Middle frontal gyrus (tissue), 1 donor: ENCODE measurements at regions not wholly inside any gene's neighbourhood (a gene's known extent, or its start where the extent isn't known, plus 50 kb on each side); places are given as distances from the start of the nearest gene placed in this dataset.

Experiments used
- DNase-seq: peaks from one replicate; pipeline ENCODE4 v3.0.0-alpha.2; 2015; ENCODE audit warnings: low spot score; ENCODE audit errors: extremely low spot score

DNA sequence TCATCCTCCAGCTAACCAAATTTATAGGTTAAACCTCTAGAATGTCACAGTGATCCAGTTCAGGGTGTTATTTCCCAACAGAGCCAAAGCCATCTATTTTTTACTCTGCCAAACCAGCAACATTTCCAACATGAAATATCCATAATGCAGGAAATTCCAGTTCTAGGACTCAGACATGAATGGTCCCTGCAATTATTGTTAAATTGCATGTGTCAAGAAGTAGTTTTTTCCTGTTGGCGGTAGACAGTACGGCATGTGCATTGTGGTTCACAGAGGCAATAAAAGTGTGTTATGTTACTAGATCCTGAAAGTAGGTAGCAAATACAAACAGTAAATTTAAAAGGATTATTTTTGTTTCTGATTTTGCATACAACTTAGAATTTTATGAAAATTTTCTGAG, 215.7 kb upstream of the THBS1 start:
- no peak for DNase-seq

DNA sequence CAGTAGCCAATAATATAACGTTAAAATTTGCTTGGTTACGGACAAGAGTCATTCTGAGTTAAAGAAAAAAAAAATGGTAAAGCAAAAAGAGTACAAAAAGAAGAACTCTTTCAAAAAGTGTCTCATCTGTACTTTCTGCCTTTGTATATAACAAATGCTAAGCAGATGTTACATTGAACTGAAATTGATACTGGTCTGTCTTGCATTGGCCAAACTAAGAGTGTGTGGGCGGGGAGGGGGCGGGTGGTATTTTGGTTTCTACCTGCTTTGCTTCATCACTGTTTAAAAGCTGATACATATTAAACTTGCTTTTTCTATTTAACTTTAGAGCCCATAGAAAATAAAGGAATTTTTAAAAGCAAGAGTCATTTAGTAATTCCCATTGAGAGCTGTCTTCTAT, 215.0 kb upstream of the THBS1 start:
- DNase-seq = no peak

GRCh38 chr15:39367596-39367995, 213.3 kb upstream of the THBS1 start:
- DNase-seq = no peak

DNA sequence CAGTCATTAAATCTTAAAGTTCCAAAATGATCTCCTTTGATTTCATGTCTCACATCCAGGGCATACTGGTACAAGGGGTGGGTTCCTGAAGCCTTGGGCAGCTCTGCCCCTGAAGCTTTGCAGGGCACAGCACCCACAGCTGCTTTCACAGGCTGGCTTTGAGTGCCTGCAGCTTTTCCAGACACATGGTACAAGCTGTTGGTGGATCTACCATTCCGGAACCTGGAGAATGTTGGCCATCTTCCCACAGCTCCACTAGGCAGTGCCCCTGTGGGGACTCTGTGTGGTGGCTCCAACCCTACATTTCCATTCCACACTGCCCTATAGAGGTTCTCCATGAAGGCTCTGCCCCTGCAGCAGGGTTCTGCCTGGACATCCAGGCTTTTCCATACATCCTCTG, 211.1 kb upstream of the THBS1 start:
- DNase-seq = no peak

- DNase-seq = no peak
These were observed 204.4 kb upstream of the THBS1 start for GRCh38 chr15:39376371-39376909.

DNA sequence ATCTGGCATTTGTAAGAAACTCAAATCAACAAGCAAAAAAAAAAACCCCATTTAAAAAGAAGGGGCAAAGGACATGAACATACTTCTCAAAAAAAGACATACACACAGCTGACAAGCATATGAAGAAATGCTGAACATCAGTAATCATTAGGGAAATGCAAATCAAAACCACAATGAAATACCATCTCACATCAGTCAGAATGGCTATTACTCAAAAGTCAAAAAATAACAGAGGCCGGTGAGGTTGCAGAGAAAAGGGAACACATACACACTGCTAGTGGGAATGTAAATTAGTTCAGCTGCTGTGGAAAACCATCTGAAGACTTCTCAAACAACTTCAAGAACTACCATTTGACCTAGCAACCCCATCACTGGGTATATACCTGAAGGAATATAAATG, 199.4 kb upstream of the THBS1 start:
- no peak for DNase-seq

DNA sequence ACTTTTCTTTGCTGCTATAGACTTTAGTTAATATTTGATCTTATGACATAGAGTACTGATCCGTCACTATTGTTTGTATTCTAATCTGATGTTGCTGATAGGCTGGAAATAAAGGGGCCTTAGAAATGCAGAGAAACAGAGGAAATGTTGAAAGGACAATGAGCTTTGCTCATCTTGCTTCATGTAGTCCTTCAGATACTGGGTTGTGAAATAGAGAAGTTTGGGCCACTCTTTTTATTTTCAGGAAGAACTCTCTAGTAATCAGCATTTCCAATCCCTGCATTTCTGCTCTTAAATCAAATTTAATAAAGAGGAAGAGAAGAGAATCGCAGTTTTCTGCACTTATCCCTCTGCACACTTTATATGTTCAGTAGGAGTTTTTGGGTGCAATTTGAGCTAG, 192.8 kb upstream of the THBS1 start:
- DNase-seq = no peak

DNA sequence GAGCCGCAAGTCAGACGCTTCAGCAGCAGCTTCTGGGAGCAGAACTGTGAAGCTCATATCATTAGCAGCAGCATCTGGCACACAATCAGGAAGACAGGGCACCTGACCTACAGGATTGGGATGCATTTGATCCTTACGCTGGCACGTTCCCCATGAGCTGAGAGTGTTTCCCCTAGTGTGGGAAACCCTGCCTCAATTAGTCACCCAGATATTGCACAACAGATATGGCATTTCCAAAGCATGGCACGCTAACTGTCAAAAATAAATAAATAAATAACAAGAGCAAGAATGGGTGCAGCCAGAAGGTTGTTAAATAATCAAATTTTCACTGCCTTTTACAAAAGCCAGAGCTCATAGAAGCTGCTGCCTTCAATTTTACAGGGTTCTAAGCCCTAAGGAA, 189.6 kb upstream of the THBS1 start:
- DNase-seq = no peak

- no peak for DNase-seq
These were observed 188.3 kb upstream of the THBS1 start for GRCh38 chr15:39392469-39393047.

DNA sequence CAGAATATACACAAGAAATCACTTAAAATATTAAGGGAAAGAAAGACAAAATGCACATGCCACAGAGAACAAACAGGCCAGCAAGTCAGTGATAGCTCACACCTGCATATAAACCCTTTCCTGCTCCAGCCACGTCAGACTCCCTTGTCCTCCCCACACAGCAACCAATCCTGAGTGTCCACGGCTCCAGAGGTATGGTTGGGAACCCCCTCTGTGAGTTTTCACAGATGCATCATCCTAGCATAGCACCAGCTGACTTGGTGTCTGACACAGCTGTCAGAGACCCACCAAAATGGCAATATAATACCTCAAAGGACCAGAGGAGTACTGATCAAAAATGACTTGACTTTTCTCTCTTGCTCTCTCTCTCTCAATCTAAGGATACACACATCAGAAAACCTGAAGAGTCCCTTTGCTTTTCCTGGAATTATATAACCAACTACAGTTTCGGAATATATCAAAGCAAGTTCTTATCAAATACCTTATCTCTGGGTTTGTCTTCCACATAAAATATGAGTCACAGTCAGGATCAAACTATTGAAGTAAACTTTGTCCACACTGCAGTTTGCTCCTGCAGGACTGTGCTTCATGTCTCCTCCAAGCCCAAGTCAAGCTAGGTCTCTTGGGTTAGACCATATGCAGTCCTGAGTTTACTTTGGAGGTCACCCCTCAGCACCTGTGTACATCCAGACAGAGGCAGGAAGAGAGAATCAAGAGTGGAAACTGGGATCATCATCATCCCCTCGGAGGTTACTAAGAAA, 187.1 kb upstream of the THBS1 start:
- no peak for DNase-seq

DNA sequence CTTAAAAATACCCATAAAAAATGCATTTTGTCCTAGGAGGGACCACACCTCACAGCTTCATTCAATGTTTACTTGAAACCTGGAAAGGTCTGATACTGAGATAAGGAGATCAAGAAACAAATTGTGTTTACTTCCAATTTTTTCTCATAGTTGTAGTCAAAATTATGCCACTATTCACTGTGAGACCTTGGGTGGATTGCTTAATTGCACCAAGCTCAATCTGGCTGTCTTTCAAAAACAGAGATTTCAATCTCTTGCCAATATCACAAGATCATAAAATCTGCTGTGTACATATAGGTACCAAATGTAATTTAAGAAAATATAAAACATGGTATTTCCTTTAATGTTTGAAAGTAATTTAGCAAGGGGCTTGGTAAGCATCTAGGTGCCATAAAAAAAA, 186.4 kb upstream of the THBS1 start:
- DNase-seq = no peak

GRCh38 chr15:39396979-39397615, 183.8 kb upstream of the THBS1 start:
- no peak for DNase-seq

- DNase-seq = no peak
These were observed 183.0 kb upstream of the THBS1 start for GRCh38 chr15:39397883-39398282.

DNA sequence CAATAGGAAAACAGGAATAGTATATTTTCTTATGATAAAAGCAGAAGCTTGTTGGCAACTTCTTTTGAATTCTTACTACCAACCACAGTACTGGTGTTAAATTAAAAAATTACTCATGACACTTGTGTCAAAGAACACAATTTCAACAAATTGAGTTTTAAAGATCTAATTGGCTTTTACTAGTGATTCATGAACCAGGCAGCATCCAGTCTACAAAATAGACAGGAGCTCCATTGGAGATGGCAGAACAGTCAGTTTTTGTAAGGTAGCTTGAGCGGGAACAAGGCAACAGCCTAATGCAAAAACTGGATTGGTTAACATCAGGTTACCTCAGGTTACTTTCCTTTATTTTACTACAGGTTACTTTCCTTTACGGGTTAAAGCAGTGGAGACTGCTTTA, 181.3 kb upstream of the THBS1 start:
- no peak for DNase-seq

GRCh38 chr15:39400002-39400401, 180.9 kb upstream of the THBS1 start:
- no peak for DNase-seq

- DNase-seq = no peak
These were observed 179.9 kb upstream of the THBS1 start for GRCh38 chr15:39400821-39401550.

DNA sequence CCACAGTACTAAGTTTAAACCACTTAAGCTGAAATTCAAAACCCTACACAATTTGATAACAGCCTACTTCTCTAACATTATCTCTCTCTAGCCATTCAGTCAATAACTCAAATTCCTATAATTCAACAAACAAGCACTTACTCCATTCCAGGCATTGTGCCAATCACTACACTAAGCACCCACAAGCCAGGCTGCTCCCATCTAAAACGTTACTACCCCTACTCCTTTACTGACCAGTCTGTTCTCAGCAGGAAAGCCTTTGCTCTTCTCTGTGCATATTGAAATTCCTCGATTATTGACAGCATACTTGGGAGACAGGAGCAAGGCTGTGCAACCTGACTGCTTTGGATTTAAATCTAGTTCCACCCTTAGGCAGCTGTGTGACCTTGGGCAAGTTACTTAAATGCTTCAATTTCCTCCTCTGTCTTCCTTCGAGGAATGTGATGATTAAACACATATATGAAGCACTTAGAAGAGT, 177.2 kb upstream of the THBS1 start:
- DNase-seq = no peak

DNA sequence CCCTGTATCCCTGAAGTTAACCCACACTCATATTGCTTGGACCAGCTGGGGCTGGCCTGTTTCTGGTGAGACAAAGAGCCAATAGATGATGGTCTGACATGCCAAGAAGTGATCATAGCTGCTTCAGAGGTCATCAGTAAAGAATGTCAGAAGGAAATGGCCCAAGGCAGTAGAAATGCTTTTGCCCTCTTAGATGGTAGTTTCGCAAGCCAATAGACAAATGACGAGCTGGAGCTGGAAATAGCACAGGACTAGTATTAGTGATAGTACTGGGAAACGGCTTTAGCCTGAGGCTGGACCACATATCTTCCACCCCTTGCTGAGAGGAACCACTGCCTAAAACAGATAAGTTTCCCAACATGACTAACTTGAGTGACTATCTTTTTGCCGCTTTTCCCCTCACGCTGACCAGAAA, 176.1 kb upstream of the THBS1 start:
- no peak for DNase-seq

DNA sequence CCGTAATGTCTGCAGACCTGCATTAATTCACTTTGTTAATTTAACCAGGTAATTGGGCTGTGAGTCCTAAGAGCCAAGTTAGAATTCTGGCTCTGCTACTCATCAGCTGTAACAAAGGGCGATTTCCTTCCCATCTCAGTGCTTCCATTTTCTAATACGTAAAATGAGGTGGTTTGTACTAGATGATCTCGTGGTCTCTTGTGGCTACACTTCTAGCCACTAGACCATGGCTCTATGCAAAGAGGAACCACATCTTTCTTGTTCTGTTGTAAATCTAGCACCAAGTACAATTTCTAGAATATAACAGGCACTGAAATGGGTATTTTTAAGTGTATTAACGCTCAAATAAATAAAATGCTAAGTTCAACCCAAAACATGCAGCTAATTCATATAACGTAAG, 174.4 kb upstream of the THBS1 start:
- DNase-seq = no peak

DNA sequence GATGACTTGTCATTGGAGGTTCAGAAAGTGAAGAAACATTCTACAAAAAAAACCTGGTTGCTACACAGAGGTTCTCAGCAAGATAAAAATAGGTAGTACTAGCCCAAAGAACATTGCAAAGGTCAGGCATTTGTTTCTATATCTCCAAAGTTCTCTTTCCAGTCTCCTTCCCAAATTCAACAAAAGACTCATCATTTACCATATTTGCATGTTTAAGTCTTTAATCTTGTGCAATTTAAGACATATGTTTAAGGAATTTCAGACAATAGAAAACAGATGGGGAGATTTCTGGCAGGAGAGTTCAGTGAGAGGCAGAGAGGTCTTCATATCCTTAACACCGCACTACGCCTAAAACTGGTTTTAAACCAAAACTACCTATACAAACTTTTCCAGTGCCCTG, 173.8 kb upstream of the THBS1 start:
- DNase-seq = no peak

- no peak for DNase-seq
These were observed 170.9 kb upstream of the THBS1 start for GRCh38 chr15:39409876-39410530.
